ENCODE measurements at regions not wholly inside any gene's neighbourhood (a gene's known extent, or its start where the extent isn't known, plus 50 kb on each side); places are given as distances from the start of the nearest gene placed in this dataset.
"Not testable (repeated sequence)": the region's sequence is repeated elsewhere in the genome, so short reads cannot be mapped to it uniquely, and the experiment has no call there.

GRCh38 chr2:48200620-48201293 is 113.7 kb upstream of the FOXN2 start:
- TF ChIP-seq EZH2phosphoT487 (IDR thresholded peaks at IDR 0.05; ENCODE audit: borderline replicate concordance, low read length) (no peak), CTCF (conservative IDR thresholded peaks at IDR 0.05; ENCODE audit: low read depth, low read length) (no peak), EZH2 (IDR thresholded peaks at IDR 0.05; ENCODE audit: low read length, unreplicated experiment) (no peak)
- H3K9ac ChIP-seq (ENCODE audit: low read length): no peak overlapping the region
- H4K20me1 ChIP-seq (ENCODE audit: low read length): no peaks in the 10 kb centered on the region
- no peaks in the 10 kb centered on the region for H3K9me2 ChIP-seq (replicated peaks; ENCODE audit: low read length)
- H3K4me1 ChIP-seq (ENCODE audit: insufficient read depth, low read length): no peaks in the 10 kb centered on the region
- no TSS peak for BruUV-seq (replicated peaks)
- no peaks in the 10 kb centered on the region for H3K9me3 ChIP-seq (ENCODE audit: low read length)
- intact Hi-C loops (cut with micrococcal nuclease): no loop called here
- H3K36me3 ChIP-seq (ENCODE audit: low read depth, low read length): no peaks in the 10 kb centered on the region
- no peak overlapping the region for H3K27ac ChIP-seq (ENCODE audit: low read length)
- no peaks in the 10 kb centered on the region for H3K27me3 ChIP-seq (ENCODE audit: low read length)
- H3F3A ChIP-seq (ENCODE audit: low read length, unreplicated experiment): no peaks in the 10 kb centered on the region
- DNase-seq (no peak), ATAC-seq (no peak)
- H3K4me2 ChIP-seq (ENCODE audit: low read length): no peak overlapping the region
- POLR2A ChIA-PET (ENCODE audit: unreplicated experiment): no interaction called here
- no peaks in the 10 kb centered on the region for H3K79me2 ChIP-seq (ENCODE audit: low read length)
- H3K4me3 ChIP-seq (ENCODE audit: low read length): no peak overlapping the region
- CTCF ChIA-PET: interaction anchor here (0.5 kb wide), 1 partner anchor 856 kb away, joined by 7 read pairs; no protein-coding TSS in a partner anchor
- H2AFZ ChIP-seq (ENCODE audit: low read length): no peak overlapping the region

- DNase-seq; H3K36me3 ChIP-seq (ENCODE audit: low read depth, low read length); H3K9me2 ChIP-seq (replicated peaks; ENCODE audit: low read length); H4K20me1 ChIP-seq (ENCODE audit: low read length); H3K4me1 ChIP-seq (ENCODE audit: insufficient read depth, low read length); H3K9me3 ChIP-seq (ENCODE audit: low read length); intact Hi-C loops (cut with micrococcal nuclease); H3K27ac ChIP-seq (ENCODE audit: low read length); H3F3A ChIP-seq (ENCODE audit: low read length, unreplicated experiment); POLR2A ChIA-PET (ENCODE audit: unreplicated experiment); BruUV-seq (replicated peaks); H3K79me2 ChIP-seq (ENCODE audit: low read length); H3K4me2 ChIP-seq (ENCODE audit: low read length); CTCF ChIA-PET; ATAC-seq; H2AFZ ChIP-seq (ENCODE audit: low read length); H3K4me3 ChIP-seq (ENCODE audit: low read length); H3K9ac ChIP-seq (ENCODE audit: low read length); H3K27me3 ChIP-seq (ENCODE audit: low read length): not testable (repeated sequence)
Measured at GRCh38 chr2:48201435-48201834, 113.0 kb upstream of the FOXN2 start.

GRCh38 chr2:48202863-48203642 is 111.4 kb upstream of the FOXN2 start:
- H4K20me1 ChIP-seq (ENCODE audit: low read length): no peaks in the 10 kb centered on the region

More at GRCh38 chr2:48202863-48203642, 111.4 kb upstream of the FOXN2 start:
- no peak overlapping the region for H3K4me2 ChIP-seq (ENCODE audit: low read length)
- no peaks in the 10 kb centered on the region for H3K79me2 ChIP-seq (ENCODE audit: low read length)
- intact Hi-C loops (cut with micrococcal nuclease): no loop called here
- H3K36me3 ChIP-seq (ENCODE audit: low read depth, low read length): no peaks in the 10 kb centered on the region
- ChIA-PET POLR2A (ENCODE audit: unreplicated experiment) (no interaction called here), CTCF (no interaction called here)
- no peaks in the 10 kb centered on the region for H3K9me2 ChIP-seq (replicated peaks; ENCODE audit: low read length)
- H3K27me3 ChIP-seq (ENCODE audit: low read length): no peaks in the 10 kb centered on the region
- H2AFZ ChIP-seq (ENCODE audit: low read length): no peak overlapping the region
- ATAC-seq: no peak
- DNase-seq: no peak
- no peak for TF ChIP-seq EZH2phosphoT487 (IDR thresholded peaks at IDR 0.05; ENCODE audit: borderline replicate concordance, low read length)
- no peak for TF ChIP-seq CTCF (conservative IDR thresholded peaks at IDR 0.05; ENCODE audit: low read depth, low read length)
- no peak for TF ChIP-seq EZH2 (IDR thresholded peaks at IDR 0.05; ENCODE audit: low read length, unreplicated experiment)
- H3F3A ChIP-seq (ENCODE audit: low read length, unreplicated experiment): no peaks in the 10 kb centered on the region
- H3K4me3 ChIP-seq (ENCODE audit: low read length): no peak overlapping the region
- H3K9me3 ChIP-seq (ENCODE audit: low read length): no peaks in the 10 kb centered on the region
- H3K27ac ChIP-seq (ENCODE audit: low read length): no peak overlapping the region
- no peak overlapping the region for H3K9ac ChIP-seq (ENCODE audit: low read length)
- no peaks in the 10 kb centered on the region for H3K4me1 ChIP-seq (ENCODE audit: insufficient read depth, low read length)
- no TSS peak for BruUV-seq (replicated peaks)

Measured in PC-3 (cell line).